ENCODE measurements at regions not wholly inside any gene's neighbourhood (a gene's known extent, or its start where the extent isn't known, plus 50 kb on each side); places are given as distances from the start of the nearest gene placed in this dataset.

DNA sequence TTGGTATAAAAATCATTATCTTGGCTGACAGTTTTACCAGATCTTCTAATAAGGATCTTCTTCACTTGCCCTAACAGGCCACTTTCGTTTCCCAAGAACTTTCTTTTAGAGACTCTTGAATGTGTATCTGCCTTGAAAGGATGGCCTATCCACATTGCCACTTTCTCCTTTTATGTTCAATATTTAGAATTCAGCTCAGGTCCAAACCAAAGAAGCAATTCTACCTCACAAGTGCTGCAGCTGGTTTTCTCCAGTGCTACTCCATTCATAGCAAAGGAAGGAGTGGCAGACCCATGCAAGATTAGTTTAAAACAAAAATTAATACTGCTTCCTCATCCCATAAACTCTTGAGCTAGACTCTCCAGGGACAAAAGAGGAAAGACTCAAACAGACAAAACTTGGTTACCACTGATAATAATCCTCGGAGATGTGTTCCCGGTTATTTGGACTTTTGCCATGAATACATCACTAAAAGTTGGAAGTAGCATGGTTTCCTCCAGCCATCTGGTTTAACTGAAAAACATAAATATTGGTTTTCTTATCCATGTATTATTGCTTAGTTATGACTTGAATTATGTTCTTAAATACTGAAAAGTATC, 401.8 kb downstream of the PABPC4L start:
- no peaks in the 10 kb centered on the region for H3K9me3 Mint-ChIP-seq (ENCODE audit: unreplicated experiment)
- BruUV-seq (replicated peaks), result no TSS peak
- no peak for DNase-seq (ENCODE audit: unreplicated experiment)
- intact Hi-C loops (cut with micrococcal nuclease), result no loop called here
- no peaks in the 10 kb centered on the region for H3K4me1 Mint-ChIP-seq (ENCODE audit: insufficient read depth, unreplicated experiment)
- H3K36me3 Mint-ChIP-seq (ENCODE audit: insufficient read depth, unreplicated experiment), result no peaks in the 10 kb centered on the region
- ChIA-PET POLR2A (no interaction called here), CTCF (no interaction called here)
- TF ChIP-seq, protein P1, sequence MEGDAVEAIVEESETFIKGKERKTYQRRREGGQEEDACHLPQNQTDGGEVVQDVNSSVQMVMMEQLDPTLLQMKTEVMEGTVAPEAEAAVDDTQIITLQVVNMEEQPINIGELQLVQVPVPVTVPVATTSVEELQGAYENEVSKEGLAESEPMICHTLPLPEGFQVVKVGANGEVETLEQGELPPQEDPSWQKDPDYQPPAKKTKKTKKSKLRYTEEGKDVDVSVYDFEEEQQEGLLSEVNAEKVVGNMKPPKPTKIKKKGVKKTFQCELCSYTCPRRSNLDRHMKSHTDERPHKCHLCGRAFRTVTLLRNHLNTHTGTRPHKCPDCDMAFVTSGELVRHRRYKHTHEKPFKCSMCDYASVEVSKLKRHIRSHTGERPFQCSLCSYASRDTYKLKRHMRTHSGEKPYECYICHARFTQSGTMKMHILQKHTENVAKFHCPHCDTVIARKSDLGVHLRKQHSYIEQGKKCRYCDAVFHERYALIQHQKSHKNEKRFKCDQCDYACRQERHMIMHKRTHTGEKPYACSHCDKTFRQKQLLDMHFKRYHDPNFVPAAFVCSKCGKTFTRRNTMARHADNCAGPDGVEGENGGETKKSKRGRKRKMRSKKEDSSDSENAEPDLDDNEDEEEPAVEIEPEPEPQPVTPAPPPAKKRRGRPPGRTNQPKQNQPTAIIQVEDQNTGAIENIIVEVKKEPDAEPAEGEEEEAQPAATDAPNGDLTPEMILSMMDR (IDR thresholded peaks at IDR 0.05; ENCODE audit: unreplicated experiment), result no peak
- no peak overlapping the region for H3K27ac Mint-ChIP-seq (ENCODE audit: low read depth, unreplicated experiment)
- H3K4me3 Mint-ChIP-seq (ENCODE audit: unreplicated experiment), result no peak overlapping the region
- peaks cover 5% of the 10 kb centered on the region for H3K27me3 Mint-ChIP-seq (ENCODE audit: insufficient read depth, unreplicated experiment)

DNA sequence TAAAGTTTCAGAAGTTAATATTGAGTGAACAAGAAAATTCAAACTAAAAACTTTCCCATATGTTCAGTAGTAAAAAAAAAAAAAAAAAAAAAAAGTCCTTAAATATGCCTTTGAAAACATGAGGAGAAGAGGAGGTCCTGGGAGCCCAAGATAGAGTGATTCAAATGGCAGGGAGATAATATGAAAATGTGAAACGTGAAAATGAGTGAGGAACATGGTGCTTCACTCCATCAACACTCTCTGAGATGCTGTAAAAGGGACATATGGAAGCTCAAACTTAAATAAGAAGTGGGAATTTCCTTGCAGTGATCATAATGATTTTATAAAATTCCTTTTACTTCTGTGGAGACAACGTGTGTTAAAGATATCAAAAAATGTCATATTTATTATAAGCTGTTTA, 423.9 kb downstream of the PABPC4L start:
- no peaks in the 10 kb centered on the region for H3K36me3 Mint-ChIP-seq (ENCODE audit: insufficient read depth, unreplicated experiment)
- no peaks in the 10 kb centered on the region for H3K9me3 Mint-ChIP-seq (ENCODE audit: unreplicated experiment)
- POLR2A ChIA-PET, result no interaction called here
- TF ChIP-seq, protein P1 (IDR thresholded peaks at IDR 0.05; ENCODE audit: unreplicated experiment), result no peak
- no TSS peak for BruUV-seq (replicated peaks)
- no peak overlapping the region for H3K4me3 Mint-ChIP-seq (ENCODE audit: unreplicated experiment)
- intact Hi-C loops (cut with micrococcal nuclease), result no loop called here
- no peak for DNase-seq (ENCODE audit: unreplicated experiment)
- no peaks in the 10 kb centered on the region for H3K4me1 Mint-ChIP-seq (ENCODE audit: insufficient read depth, unreplicated experiment)
- no peak overlapping the region for H3K27ac Mint-ChIP-seq (ENCODE audit: low read depth, unreplicated experiment)
- CTCF ChIA-PET, result no interaction called here
- no peaks in the 10 kb centered on the region for H3K27me3 Mint-ChIP-seq (ENCODE audit: insufficient read depth, unreplicated experiment)

DNA sequence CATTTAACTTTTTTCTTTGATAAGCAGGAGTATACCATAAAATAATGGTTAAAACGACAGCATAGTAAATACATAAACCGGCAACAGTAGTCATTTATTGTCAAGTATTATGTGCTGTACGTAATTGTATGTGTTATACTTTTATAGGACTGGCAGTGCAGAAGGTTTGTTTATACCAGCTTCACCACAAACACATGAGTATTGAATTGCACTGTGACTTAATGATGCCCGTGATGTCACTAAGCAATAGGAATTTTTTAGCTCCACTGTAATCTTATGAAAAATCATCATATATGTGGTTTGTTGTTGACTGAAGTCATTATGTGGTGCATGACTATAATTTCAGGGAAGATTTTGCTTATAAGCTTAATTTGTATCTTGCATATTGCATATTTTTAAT, 424.6 kb downstream of the PABPC4L start:
- Mint-ChIP-seq H3K27me3 (ENCODE audit: insufficient read depth, unreplicated experiment) (no peaks in the 10 kb centered on the region), H3K4me3 (ENCODE audit: unreplicated experiment) (no peak overlapping the region), H3K36me3 (ENCODE audit: insufficient read depth, unreplicated experiment) (no peaks in the 10 kb centered on the region), H3K9me3 (ENCODE audit: unreplicated experiment) (no peaks in the 10 kb centered on the region), H3K27ac (ENCODE audit: low read depth, unreplicated experiment) (no peak overlapping the region), H3K4me1 (ENCODE audit: insufficient read depth, unreplicated experiment) (no peaks in the 10 kb centered on the region)
- POLR2A ChIA-PET, result no interaction called here
- TF ChIP-seq, protein P1 (IDR thresholded peaks at IDR 0.05; ENCODE audit: unreplicated experiment), result no peak
- DNase-seq (ENCODE audit: unreplicated experiment), result no peak
- no TSS peak for BruUV-seq (replicated peaks)
- CTCF ChIA-PET, result no interaction called here
- intact Hi-C loops (cut with micrococcal nuclease), result no loop called here

- Mint-ChIP-seq H3K36me3 (ENCODE audit: insufficient read depth, unreplicated experiment) (no peaks in the 10 kb centered on the region), H3K27me3 (ENCODE audit: insufficient read depth, unreplicated experiment) (no peaks in the 10 kb centered on the region), H3K9me3 (ENCODE audit: unreplicated experiment) (no peaks in the 10 kb centered on the region), H3K4me1 (ENCODE audit: insufficient read depth, unreplicated experiment) (no peaks in the 10 kb centered on the region), H3K27ac (ENCODE audit: low read depth, unreplicated experiment) (no peak overlapping the region), H3K4me3 (ENCODE audit: unreplicated experiment) (no peak overlapping the region)
- TF ChIP-seq, protein P1 (IDR thresholded peaks at IDR 0.05; ENCODE audit: unreplicated experiment), result no peak
- ChIA-PET CTCF (no interaction called here), POLR2A (no interaction called here)
- no peak for DNase-seq (ENCODE audit: unreplicated experiment)
- intact Hi-C loops (cut with micrococcal nuclease), result no loop called here
- BruUV-seq (replicated peaks), result no TSS peak
These were observed 425.1 kb downstream of the PABPC4L start for GRCh38 chr4:133776503-133776902.

Measured in MCF 10A (cell line).